ENCODE measurements at regions not wholly inside any gene's neighbourhood (a gene's known extent, or its start where the extent isn't known, plus 50 kb on each side); places are given as distances from the start of the nearest gene placed in this dataset.
A peak's percentile ranks its signal among the peaks of the same experiment; 100 is the strongest.

GRCh38 chr6:44733868-44734267, 346.4 kb downstream of the CDC5L start:
- DNase-seq (ENCODE audit: low read depth, low spot score), result no peak
- Histone ChIP-seq H3K9me3 (ENCODE audit: control insufficient read depth, insufficient read depth, low read depth, low read length) (no peaks in the 10 kb centered on the region), H3K4me3 (ENCODE audit: low read depth in 2 of 2, low read length in 2 of 2) (no peak overlapping the region), H3K27ac (ENCODE audit: low read length) (peak overlapping the region; percentile 5; the same call in 1 of the 2 replicates), H3K36me3 (ENCODE audit: control insufficient read depth, insufficient read depth, low read length) (no peaks in the 10 kb centered on the region), H3K4me1 (ENCODE audit: control insufficient read depth, insufficient read depth, low read length) (peaks cover 32% of the 10 kb centered on the region), H3K27me3 (ENCODE audit: control insufficient read depth, insufficient read depth, low read length) (no peaks in the 10 kb centered on the region)
- TF ChIP-seq SIN3A (IDR thresholded peaks at IDR 0.05; ENCODE audit: borderline replicate concordance, insufficient read depth, low read depth, low read length) (no peak), TCF7L2 (IDR thresholded peaks at IDR 0.05; ENCODE audit: low read depth, low read length) (no peak), POLR2AphosphoS5 (IDR thresholded peaks at IDR 0.05; ENCODE audit: low read depth, low read length) (no peak), CTCF (IDR thresholded peaks at IDR 0.05) (no peak), REST (IDR thresholded peaks at IDR 0.05; ENCODE audit: insufficient read depth in 1 of 2, low read depth in 2 of 2, low read length in 1 of 2) (no peak)
- in situ Hi-C loops (cut with HindIII; ENCODE audit: low pct_unique_long_range_greater_than_20kb, low sequenced_read_pairs), result no loop called here
- no peak for ATAC-seq
- BruUV-seq (replicated peaks), result no TSS peak
- intact Hi-C loops (cut with micrococcal nuclease; ENCODE audit: unreplicated experiment), result no loop called here
- ChIA-PET POLR2A (no interaction called here), CTCF (no interaction called here)

DNA sequence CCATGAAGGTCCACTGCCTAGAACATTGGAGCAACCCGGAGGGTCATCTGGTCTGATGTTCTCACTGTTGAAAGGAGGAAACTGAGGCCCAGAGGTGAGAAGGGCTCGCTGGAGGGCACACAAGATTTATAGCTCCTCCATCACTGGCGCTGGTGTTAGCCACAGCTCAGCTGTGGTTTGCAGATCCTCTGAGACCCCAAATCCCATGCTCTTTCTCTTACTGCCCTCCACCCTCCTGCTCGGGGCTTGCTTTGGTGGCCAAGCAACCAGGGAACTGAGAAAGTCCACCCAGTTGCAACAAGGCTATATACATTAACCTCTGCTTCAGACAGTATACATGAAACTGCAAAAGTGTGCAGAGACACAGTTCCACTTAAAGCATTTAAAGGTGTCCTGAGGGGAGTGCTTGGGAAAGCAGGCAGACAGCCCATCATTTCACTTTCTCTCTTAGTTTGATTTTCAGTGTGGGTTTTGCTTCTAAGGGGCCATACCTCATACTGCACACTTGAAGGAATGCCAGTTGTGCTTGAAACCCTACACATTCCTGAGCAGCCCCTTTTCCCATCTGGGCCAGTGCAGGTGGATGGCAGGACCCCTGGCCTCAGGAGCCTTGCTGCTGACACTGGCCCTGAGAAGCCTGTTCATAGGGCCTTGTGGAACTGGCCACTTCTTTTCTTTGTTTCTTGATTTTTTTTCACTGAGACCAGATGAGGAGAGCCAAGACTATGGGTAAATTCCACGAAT, 347.6 kb downstream of the CDC5L start:
- Histone ChIP-seq H3K27ac (ENCODE audit: low read length) (no peak overlapping the region), H3K36me3 (ENCODE audit: control insufficient read depth, insufficient read depth, low read length) (no peaks in the 10 kb centered on the region), H3K27me3 (ENCODE audit: control insufficient read depth, insufficient read depth, low read length) (no peaks in the 10 kb centered on the region), H3K4me3 (ENCODE audit: low read depth in 2 of 2, low read length in 2 of 2) (no peak overlapping the region), H3K4me1 (ENCODE audit: control insufficient read depth, insufficient read depth, low read length) (peaks cover 24% of the 10 kb centered on the region), H3K9me3 (ENCODE audit: control insufficient read depth, insufficient read depth, low read depth, low read length) (no peaks in the 10 kb centered on the region)
- ChIA-PET POLR2A (no interaction called here), CTCF (no interaction called here)
- intact Hi-C loops (cut with micrococcal nuclease; ENCODE audit: unreplicated experiment) (no loop called here), in situ Hi-C loops (cut with HindIII; ENCODE audit: low pct_unique_long_range_greater_than_20kb, low sequenced_read_pairs) (no loop called here)
- TF ChIP-seq SIN3A (IDR thresholded peaks at IDR 0.05; ENCODE audit: borderline replicate concordance, insufficient read depth, low read depth, low read length) (no peak), POLR2AphosphoS5 (IDR thresholded peaks at IDR 0.05; ENCODE audit: low read depth, low read length) (no peak), REST (IDR thresholded peaks at IDR 0.05; ENCODE audit: insufficient read depth in 1 of 2, low read depth in 2 of 2, low read length in 1 of 2) (no peak), CTCF (IDR thresholded peaks at IDR 0.05) (no peak), TCF7L2 (IDR thresholded peaks at IDR 0.05; ENCODE audit: low read depth, low read length) (no peak)
- ATAC-seq (no peak), DNase-seq (ENCODE audit: low read depth, low spot score) (no peak)
- BruUV-seq (replicated peaks), result no TSS peak
